ENCODE measurements at regions not wholly inside any gene's neighbourhood (a gene's known extent, or its start where the extent isn't known, plus 50 kb on each side); places are given as distances from the start of the nearest gene placed in this dataset.

DNA sequence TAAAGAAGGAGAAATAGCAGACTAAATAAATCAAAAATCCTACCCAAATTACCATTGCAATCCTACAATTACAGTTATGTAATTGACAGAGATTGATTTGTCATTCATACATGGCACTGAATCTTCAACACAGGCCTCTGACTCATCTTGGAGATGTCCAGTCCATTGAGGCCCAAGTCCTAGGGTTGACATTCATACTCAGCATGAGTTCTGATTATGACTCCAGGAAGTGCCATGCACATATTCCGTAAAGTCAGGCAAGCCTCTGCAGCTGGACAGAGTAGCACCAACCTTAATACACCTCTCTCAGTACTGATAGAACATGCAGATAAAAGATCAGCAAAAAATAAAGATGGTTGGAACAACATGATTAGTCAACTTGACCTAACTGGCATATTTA is 353.7 kb upstream of the NFE2L3 start:
- Histone ChIP-seq H3K4me1 (ENCODE audit: insufficient read depth, insufficient read length) (no peaks in the 10 kb centered on the region), H3K4me3 (ENCODE audit: insufficient read length, low read depth) (no peak overlapping the region), H3K27me3 (ENCODE audit: insufficient read depth, insufficient read length) (no peaks in the 10 kb centered on the region), H3K36me3 (ENCODE audit: insufficient read depth, insufficient read length, low read length) (no peaks in the 10 kb centered on the region), H3K9ac (ENCODE audit: insufficient read length, low read depth) (no peak overlapping the region), H3K9me3 (ENCODE audit: insufficient read depth, low read length) (no peaks in the 10 kb centered on the region)
- no peak for DNase-seq (ENCODE audit: low read depth, low spot score)
- TF ChIP-seq ZNF274 (IDR thresholded peaks at IDR 0.05; ENCODE audit: low read depth, low read length) (no peak), YY1 (IDR thresholded peaks at IDR 0.05; ENCODE audit: insufficient read depth, insufficient read length) (no peak), SUZ12 (IDR thresholded peaks at IDR 0.05; ENCODE audit: extremely low read depth, insufficient read depth, insufficient read length) (no peak)

DNA sequence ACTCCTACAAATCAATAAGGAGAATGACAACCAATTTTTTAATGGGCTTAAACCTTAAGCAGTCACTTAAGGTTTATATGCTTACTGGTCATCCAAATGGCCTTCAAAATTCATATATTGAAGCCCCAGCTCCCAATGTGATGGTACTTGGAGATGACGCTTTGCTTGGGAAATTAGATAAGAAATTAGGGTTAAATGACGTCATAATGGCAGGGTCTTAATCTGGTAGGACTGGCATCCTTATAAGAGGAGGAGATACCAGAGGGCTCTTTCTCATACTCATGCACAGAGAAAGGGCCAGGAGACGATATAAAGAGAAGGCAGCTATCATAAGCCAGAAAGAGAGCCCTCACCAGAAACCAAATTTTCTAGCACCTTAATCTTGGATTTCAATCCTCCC is 350.8 kb upstream of the NFE2L3 start:
- no peaks in the 10 kb centered on the region for H3K4me1 ChIP-seq (ENCODE audit: insufficient read depth, insufficient read length)
- no peaks in the 10 kb centered on the region for H3K36me3 ChIP-seq (ENCODE audit: insufficient read depth, insufficient read length, low read length)
- no peak overlapping the region for H3K4me3 ChIP-seq (ENCODE audit: insufficient read length, low read depth)
- DNase-seq (ENCODE audit: low read depth, low spot score), result no peak
- H3K9me3 ChIP-seq (ENCODE audit: insufficient read depth, low read length), result no peaks in the 10 kb centered on the region
- no peak overlapping the region for H3K9ac ChIP-seq (ENCODE audit: insufficient read length, low read depth)
- H3K27me3 ChIP-seq (ENCODE audit: insufficient read depth, insufficient read length), result no peaks in the 10 kb centered on the region
- TF ChIP-seq ZNF274 (IDR thresholded peaks at IDR 0.05; ENCODE audit: low read depth, low read length), result no peak
- TF ChIP-seq YY1 (IDR thresholded peaks at IDR 0.05; ENCODE audit: insufficient read depth, insufficient read length), result no peak
- no peak for TF ChIP-seq SUZ12 (IDR thresholded peaks at IDR 0.05; ENCODE audit: extremely low read depth, insufficient read depth, insufficient read length)

GRCh38 chr7:25802057-25802456 is 349.9 kb upstream of the NFE2L3 start:
- H3K4me3 ChIP-seq (ENCODE audit: insufficient read length, low read depth), result no peak overlapping the region
- no peaks in the 10 kb centered on the region for H3K4me1 ChIP-seq (ENCODE audit: insufficient read depth, insufficient read length)
- no peaks in the 10 kb centered on the region for H3K9me3 ChIP-seq (ENCODE audit: insufficient read depth, low read length)
- H3K36me3 ChIP-seq (ENCODE audit: insufficient read depth, insufficient read length, low read length), result no peaks in the 10 kb centered on the region
- no peak overlapping the region for H3K9ac ChIP-seq (ENCODE audit: insufficient read length, low read depth)
- no peak for DNase-seq (ENCODE audit: low read depth, low spot score)
- H3K27me3 ChIP-seq (ENCODE audit: insufficient read depth, insufficient read length), result no peaks in the 10 kb centered on the region
- no peak for TF ChIP-seq SUZ12 (IDR thresholded peaks at IDR 0.05; ENCODE audit: extremely low read depth, insufficient read depth, insufficient read length)
- no peak for TF ChIP-seq ZNF274 (IDR thresholded peaks at IDR 0.05; ENCODE audit: low read depth, low read length)
- no peak for TF ChIP-seq YY1 (IDR thresholded peaks at IDR 0.05; ENCODE audit: insufficient read depth, insufficient read length)

DNA sequence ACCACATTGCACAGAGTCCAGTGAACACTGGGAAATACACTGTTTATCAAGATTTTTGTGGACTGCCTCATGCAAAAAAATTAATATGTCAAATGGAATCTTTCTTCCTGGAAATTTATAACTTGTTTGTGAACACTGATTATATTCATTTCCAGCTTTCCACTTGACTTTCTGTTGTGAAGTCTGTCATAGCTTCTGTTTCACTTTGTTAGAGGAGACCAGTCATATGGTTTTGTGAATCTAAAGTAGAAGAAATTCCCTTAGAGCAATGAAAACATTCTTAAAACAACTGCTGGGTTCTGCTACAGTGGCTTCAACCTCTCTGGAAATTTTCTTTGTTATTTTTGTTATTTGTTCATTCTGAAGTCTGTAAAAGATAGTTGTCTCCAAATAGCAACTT is 349.5 kb upstream of the NFE2L3 start:
- Histone ChIP-seq H3K9me3 (ENCODE audit: insufficient read depth, low read length) (no peaks in the 10 kb centered on the region), H3K27me3 (ENCODE audit: insufficient read depth, insufficient read length) (no peaks in the 10 kb centered on the region), H3K4me1 (ENCODE audit: insufficient read depth, insufficient read length) (no peaks in the 10 kb centered on the region), H3K36me3 (ENCODE audit: insufficient read depth, insufficient read length, low read length) (no peaks in the 10 kb centered on the region), H3K4me3 (ENCODE audit: insufficient read length, low read depth) (no peak overlapping the region), H3K9ac (ENCODE audit: insufficient read length, low read depth) (no peak overlapping the region)
- no peak for TF ChIP-seq ZNF274 (IDR thresholded peaks at IDR 0.05; ENCODE audit: low read depth, low read length)
- no peak for TF ChIP-seq YY1 (IDR thresholded peaks at IDR 0.05; ENCODE audit: insufficient read depth, insufficient read length)
- no peak for TF ChIP-seq SUZ12 (IDR thresholded peaks at IDR 0.05; ENCODE audit: extremely low read depth, insufficient read depth, insufficient read length)
- no peak for DNase-seq (ENCODE audit: low read depth, low spot score)

GRCh38 chr7:25803117-25803887 is 348.7 kb upstream of the NFE2L3 start:
- H3K9me3 ChIP-seq (ENCODE audit: insufficient read depth, low read length), result no peaks in the 10 kb centered on the region
- no peaks in the 10 kb centered on the region for H3K36me3 ChIP-seq (ENCODE audit: insufficient read depth, insufficient read length, low read length)
- no peak overlapping the region for H3K4me3 ChIP-seq (ENCODE audit: insufficient read length, low read depth)
- no peaks in the 10 kb centered on the region for H3K27me3 ChIP-seq (ENCODE audit: insufficient read depth, insufficient read length)
- no peak for DNase-seq (ENCODE audit: low read depth, low spot score)
- no peaks in the 10 kb centered on the region for H3K4me1 ChIP-seq (ENCODE audit: insufficient read depth, insufficient read length)
- TF ChIP-seq YY1 (IDR thresholded peaks at IDR 0.05; ENCODE audit: insufficient read depth, insufficient read length), result no peak
- no peak for TF ChIP-seq SUZ12 (IDR thresholded peaks at IDR 0.05; ENCODE audit: extremely low read depth, insufficient read depth, insufficient read length)
- no peak for TF ChIP-seq ZNF274 (IDR thresholded peaks at IDR 0.05; ENCODE audit: low read depth, low read length)
- no peak overlapping the region for H3K9ac ChIP-seq (ENCODE audit: insufficient read length, low read depth)

GRCh38 chr7:25804154-25804553 is 347.8 kb upstream of the NFE2L3 start:
- H3K9me3 ChIP-seq (ENCODE audit: insufficient read depth, low read length), result no peaks in the 10 kb centered on the region
- TF ChIP-seq YY1 (IDR thresholded peaks at IDR 0.05; ENCODE audit: insufficient read depth, insufficient read length), result no peak
- no peak for TF ChIP-seq SUZ12 (IDR thresholded peaks at IDR 0.05; ENCODE audit: extremely low read depth, insufficient read depth, insufficient read length)
- no peak for TF ChIP-seq ZNF274 (IDR thresholded peaks at IDR 0.05; ENCODE audit: low read depth, low read length)
- no peak for DNase-seq (ENCODE audit: low read depth, low spot score)
- H3K4me1 ChIP-seq (ENCODE audit: insufficient read depth, insufficient read length), result no peaks in the 10 kb centered on the region
- no peaks in the 10 kb centered on the region for H3K36me3 ChIP-seq (ENCODE audit: insufficient read depth, insufficient read length, low read length)
- no peaks in the 10 kb centered on the region for H3K27me3 ChIP-seq (ENCODE audit: insufficient read depth, insufficient read length)
- no peak overlapping the region for H3K9ac ChIP-seq (ENCODE audit: insufficient read length, low read depth)
- H3K4me3 ChIP-seq (ENCODE audit: insufficient read length, low read depth), result no peak overlapping the region

GRCh38 chr7:25805027-25805687 is 346.8 kb upstream of the NFE2L3 start:
- Histone ChIP-seq H3K9me3 (ENCODE audit: insufficient read depth, low read length) (no peaks in the 10 kb centered on the region), H3K4me3 (ENCODE audit: insufficient read length, low read depth) (no peak overlapping the region), H3K4me1 (ENCODE audit: insufficient read depth, insufficient read length) (no peaks in the 10 kb centered on the region), H3K27me3 (ENCODE audit: insufficient read depth, insufficient read length) (no peaks in the 10 kb centered on the region), H3K36me3 (ENCODE audit: insufficient read depth, insufficient read length, low read length) (no peaks in the 10 kb centered on the region), H3K9ac (ENCODE audit: insufficient read length, low read depth) (no peak overlapping the region)
- TF ChIP-seq YY1 (IDR thresholded peaks at IDR 0.05; ENCODE audit: insufficient read depth, insufficient read length), result no peak
- no peak for TF ChIP-seq ZNF274 (IDR thresholded peaks at IDR 0.05; ENCODE audit: low read depth, low read length)
- no peak for TF ChIP-seq SUZ12 (IDR thresholded peaks at IDR 0.05; ENCODE audit: extremely low read depth, insufficient read depth, insufficient read length)
- no peak for DNase-seq (ENCODE audit: low read depth, low spot score)

All from NT2/D1 (cell line).